GM12892 (cell line): ENCODE measurements at regions not wholly inside any gene's neighbourhood (a gene's known extent, or its start where the extent isn't known, plus 50 kb on each side); places are given as distances from the start of the nearest gene placed in this dataset.

Experiments used
- POLR2A ChIP-seq: IDR thresholded peaks from 2 replicates; pipeline ENCODE4 v1.6.1; 2011; ENCODE audit warnings: low read depth, low read length, control low read depth
- POLR2AphosphoS5 ChIP-seq: IDR thresholded peaks from 2 replicates; pipeline ENCODE4 v1.6.1; 2011; ENCODE audit warnings: low read depth, low read length, control low read depth
- TAF1 ChIP-seq: IDR thresholded peaks from 2 replicates; pipeline ENCODE4 v1.6.1; 2011; ENCODE audit warnings: low read depth, mild to moderate bottlenecking, control low read depth, low read length, borderline replicate concordance

DNA sequence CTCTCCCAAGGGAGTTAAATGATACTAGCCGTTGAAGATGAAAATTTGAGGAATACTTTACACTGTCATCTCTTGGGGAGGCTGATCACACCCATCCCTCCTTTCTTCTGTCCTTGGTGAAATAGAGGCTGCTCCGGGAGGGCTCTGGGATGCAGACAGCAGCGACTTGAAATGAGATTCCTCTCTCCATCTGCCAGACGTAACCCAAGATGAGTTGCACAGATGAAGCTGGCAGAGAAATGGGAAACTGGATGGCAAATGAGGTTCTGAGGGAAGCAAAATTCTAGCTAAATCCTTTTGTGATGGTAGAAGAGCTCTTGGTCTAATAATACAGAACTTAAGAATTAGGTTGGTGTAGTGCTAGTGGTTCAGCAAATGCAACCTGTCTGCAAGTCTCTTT is 201.4 kb downstream of the AASDH start:
- TF ChIP-seq POLR2AphosphoS5 (no peak), POLR2A (no peak), TAF1 (no peak)
